Aorta (tissue), 5 donors: ENCODE measurements at regions not wholly inside any gene's neighbourhood (a gene's known extent, or its start where the extent isn't known, plus 50 kb on each side); places are given as distances from the start of the nearest gene placed in this dataset.

Source experiments
- ATAC-seq: fragments of 200-7000 bp; cut with Tn5 transposase; one replicate; pipeline ENCODE4 v1.9.1; 2022; ENCODE audit warnings: moderate library complexity; ENCODE audit not compliant: low FRiP score
- DNase-seq, 2 donors: peaks; one replicate each; pipeline ENCODE4 v3.0.0-alpha.2; 2020
- H3K27ac ChIP-seq, 2 donors: one replicate each; pipeline ENCODE4 v1.5.1; 2013; ENCODE audit warnings: low read length in 2 of 2, mild to moderate bottlenecking in 2 of 2, moderate library complexity in 2 of 2, control low read depth in 1 of 2, inconsistent platforms in 1 of 2, low read depth in 1 of 2
- H3K27me3 ChIP-seq, 2 donors: one replicate each; pipeline ENCODE4 v1.6.1; 2013; ENCODE audit warnings: control low read depth in 1 of 2, low read length in 1 of 2, mild to moderate bottlenecking in 1 of 2, moderate library complexity in 1 of 2; ENCODE audit not compliant: insufficient read depth in 2 of 2, control insufficient read depth in 1 of 2
- H3K36me3 ChIP-seq, 2 donors: one replicate each; pipeline ENCODE4 v1.6.1; 2013; ENCODE audit warnings: control low read depth in 1 of 2, low read length in 1 of 2, mild to moderate bottlenecking in 1 of 2; ENCODE audit not compliant: insufficient read depth in 2 of 2, control insufficient read depth in 1 of 2
- H3K4me1 ChIP-seq, 2 donors: one replicate each; pipeline ENCODE4 v1.6.1; 2013; ENCODE audit warnings: low read length in 2 of 2, control low read depth in 1 of 2, mild to moderate bottlenecking in 1 of 2, moderate library complexity in 1 of 2; ENCODE audit not compliant: insufficient read depth in 2 of 2, control insufficient read depth in 1 of 2
- H3K4me3 ChIP-seq, 2 donors: one replicate each; pipeline ENCODE4 v1.5.1; 2013; ENCODE audit warnings: low read length in 2 of 2, control low read depth in 1 of 2, mild to moderate bottlenecking in 1 of 2
- H3K9me3 ChIP-seq: one replicate; pipeline ENCODE4 v1.6.1; 2013; ENCODE audit warnings: mild to moderate bottlenecking, low read length; ENCODE audit not compliant: control insufficient read depth
- WGBS, 2 donors: extraction: QIAGEN DNeasy Blood & Tissue Kit; methylation state at CpG; one replicate each; pipeline ENCODE4 v1.1.7; 2013; 5-methylcytosine and 5-hydroxymethylcytosine counted together
- intact Hi-C, 2 donors: fragments of 100-400 bp; cut with DNase I; formaldehyde crosslinking; loops; one replicate each; pipeline versions ENCODE4 v1.14.2 to v1.15.0; 2022
- donor health status: healthy with polysubstance abuse.
- donor health status: Bipolar disorder and iron deficiency.
- donor health status: DM: no; HTN: no; CAD: no.
- donor health status: DM: no; HTN: no; CAD: no.
- donor health status: DM: yes; HTN: yes; CAD: no.

DNA sequence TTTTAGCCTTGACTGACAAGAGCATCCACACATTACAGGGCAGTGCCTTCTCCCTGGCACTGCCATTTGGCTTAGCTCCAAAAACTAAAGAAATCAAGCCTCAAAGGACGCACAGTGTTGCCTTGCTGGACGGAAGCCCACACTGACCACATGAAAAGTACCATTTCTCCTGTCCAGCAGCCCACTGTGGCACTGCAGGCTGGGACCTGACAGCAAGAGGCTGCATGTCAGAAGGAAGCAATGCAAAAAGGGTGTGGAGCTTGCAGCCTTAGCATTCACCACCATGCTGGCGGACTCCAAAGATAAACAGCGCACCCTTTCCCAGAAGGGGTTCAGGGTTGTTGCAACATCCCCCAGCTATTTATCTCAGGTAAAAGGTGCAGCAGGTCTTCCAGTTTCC is 109.3 kb upstream of the BMAL1 start:
- Histone ChIP-seq H3K36me3 (no peaks in the 10 kb centered on the region), H3K4me1 (no peaks in the 10 kb centered on the region), H3K27ac (no peak overlapping the region), H3K4me3 (no peak overlapping the region), H3K27me3 (no peaks in the 10 kb centered on the region), H3K9me3 (no peaks in the 10 kb centered on the region)
- ATAC-seq (no peak), DNase-seq (no peak)
- WGBS, 2 donors: 64 to 66% methylated on average over 4 of the region's 4 CpGs
- intact Hi-C loops: no loop called here

DNA sequence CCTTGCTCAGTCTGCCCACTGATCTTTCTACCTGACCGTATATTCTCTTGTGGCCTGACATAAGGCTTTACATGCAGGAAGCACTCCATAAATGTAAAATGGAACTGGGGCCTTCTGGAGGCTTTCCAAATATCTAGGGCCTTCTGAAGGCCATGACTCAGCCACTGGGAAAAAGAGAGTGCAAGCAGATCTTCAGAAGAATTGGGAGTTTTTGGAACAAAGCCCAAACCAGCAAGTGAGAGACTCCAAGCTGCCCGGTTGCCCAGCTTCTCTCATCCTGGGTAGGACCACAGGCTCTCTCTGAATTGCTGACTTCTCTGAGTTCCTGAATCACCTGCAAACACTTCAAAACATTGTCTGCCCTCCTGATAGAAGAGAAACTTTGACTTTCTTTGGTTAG is 107.9 kb upstream of the BMAL1 start:
- no peak for DNase-seq
- intact Hi-C loops: no loop called here
- Histone ChIP-seq H3K36me3 (no peaks in the 10 kb centered on the region), H3K9me3 (no peaks in the 10 kb centered on the region), H3K4me3 (no peak overlapping the region), H3K27me3 (no peaks in the 10 kb centered on the region), H3K4me1 (no peaks in the 10 kb centered on the region), H3K27ac (no peak overlapping the region)
- WGBS, 2 donors: 4 to 47% methylated on average over 2 of the region's 2 CpGs
- no peak for ATAC-seq

DNA sequence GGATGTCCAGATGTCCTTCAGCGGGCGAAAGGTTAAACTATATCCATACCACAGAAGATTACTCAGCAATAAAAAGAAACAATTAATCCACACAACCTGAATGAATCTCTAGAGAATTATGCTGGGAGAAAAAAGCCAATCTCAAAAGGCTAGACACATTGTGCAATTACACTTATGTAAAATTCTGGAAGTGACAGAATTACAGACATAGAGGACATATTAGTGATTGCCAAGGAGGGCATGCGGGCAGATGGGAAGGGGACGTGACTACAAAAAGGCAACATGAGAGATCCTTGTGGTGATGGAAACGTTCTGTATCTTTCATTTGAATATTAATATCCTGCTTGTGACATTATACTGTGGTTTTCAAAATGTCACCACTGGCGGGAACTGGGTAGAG is 103.5 kb upstream of the BMAL1 start:
- no peaks in the 10 kb centered on the region for H3K27me3 ChIP-seq
- H3K9me3 ChIP-seq: no peaks in the 10 kb centered on the region
- ATAC-seq: no peak
- no peak overlapping the region for H3K4me3 ChIP-seq
- 72 to 76% methylated on average over 6 of the region's 6 CpGs for WGBS, 2 donors
- intact Hi-C loops: no loop called here
- H3K27ac ChIP-seq: no peak overlapping the region
- H3K4me1 ChIP-seq: no peaks in the 10 kb centered on the region
- DNase-seq: no peak
- H3K36me3 ChIP-seq: no peaks in the 10 kb centered on the region

DNA sequence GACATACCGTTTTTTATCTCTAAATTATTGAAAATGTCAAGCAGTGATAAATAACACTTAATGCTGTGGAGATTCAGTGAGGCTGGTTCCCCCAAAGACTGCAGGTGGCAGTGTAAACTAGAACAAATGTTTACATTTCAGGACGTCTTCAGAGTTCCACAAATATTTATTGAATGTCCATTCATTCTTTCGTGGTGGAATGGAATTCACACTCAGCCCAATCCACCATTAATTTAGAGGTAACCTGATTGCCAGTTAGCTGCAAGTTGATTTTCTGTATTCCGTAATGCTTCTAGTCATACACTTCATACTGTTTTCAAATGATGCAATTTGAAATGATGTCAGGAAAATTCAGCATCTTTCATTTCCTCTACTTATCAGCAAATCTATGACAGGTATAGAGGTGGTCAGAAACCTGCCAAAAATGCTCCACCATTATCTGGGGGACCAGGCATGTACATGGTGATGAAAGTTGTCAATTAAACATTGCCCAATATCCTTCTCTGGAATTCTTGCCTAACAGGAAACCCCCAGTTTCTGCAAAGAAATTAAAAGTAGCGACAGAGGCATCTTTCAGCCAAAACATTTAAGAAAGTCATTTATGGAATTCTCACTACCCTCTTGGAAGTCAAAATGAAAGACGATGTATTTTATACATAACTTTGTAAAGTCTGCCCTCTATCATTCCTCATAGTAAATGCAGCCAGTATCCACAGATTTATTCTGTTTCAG is 94.3 kb upstream of the BMAL1 start:
- ATAC-seq (peak; percentile 64), DNase-seq (no peak)
- Histone ChIP-seq H3K36me3 (no peaks in the 10 kb centered on the region), H3K4me3 (peak overlapping the region in 1 of 2 donors; percentile 54), H3K27me3 (no peaks in the 10 kb centered on the region), H3K9me3 (no peaks in the 10 kb centered on the region), H3K4me1 (no peaks in the 10 kb centered on the region), H3K27ac (no peak overlapping the region)
- intact Hi-C loops: loop anchor here in 1 of 2 donors (10.0 kb wide), 1 partner anchor 218 kb away; no protein-coding TSS in a partner anchor
- 6 to 7% methylated on average over 6 of the region's 6 CpGs for WGBS, 2 donors

DNA sequence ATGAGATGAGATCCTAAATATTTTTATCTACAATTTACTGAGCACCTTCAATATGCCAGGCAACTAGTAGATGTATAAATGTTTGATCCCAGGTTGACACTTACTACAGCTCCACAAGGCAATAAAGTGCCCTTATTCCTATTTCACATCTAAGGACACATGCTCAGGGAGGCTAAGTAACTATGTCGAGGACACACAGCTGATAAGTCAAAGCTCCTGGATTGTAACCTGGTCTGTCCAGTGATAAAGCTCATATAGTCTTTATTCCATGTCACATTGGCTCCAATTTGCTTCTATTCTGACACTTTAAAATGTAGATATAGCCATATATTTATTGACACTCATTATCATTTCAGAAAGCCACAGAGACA is 93.8 kb upstream of the BMAL1 start:
- ATAC-seq: no peak

DNA sequence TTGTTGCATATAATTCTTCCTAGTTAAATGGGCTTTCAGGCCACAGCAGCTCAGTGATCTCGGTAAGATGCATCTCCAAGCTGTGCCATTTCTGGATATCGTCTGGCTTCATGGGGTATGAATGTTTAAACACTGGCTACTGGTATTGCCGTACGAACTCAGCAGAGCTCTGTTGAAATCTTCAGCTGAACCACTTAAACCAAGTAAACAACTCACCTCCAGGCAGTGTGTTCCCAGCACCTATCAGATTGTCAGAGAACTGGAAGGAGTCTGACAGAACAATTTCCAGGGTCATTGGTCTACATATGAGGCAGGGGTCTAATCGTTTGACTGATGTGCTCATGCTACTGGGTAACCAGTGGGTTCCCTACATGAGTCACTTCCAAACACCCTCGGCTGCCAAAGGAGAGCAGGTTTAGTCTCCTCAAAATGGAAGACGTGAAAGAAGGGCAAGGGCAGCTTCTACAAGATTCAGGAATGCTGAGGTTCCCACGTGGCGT is 93.2 kb upstream of the BMAL1 start:
- Histone ChIP-seq H3K27me3 (no peaks in the 10 kb centered on the region), H3K4me1 (no peaks in the 10 kb centered on the region)

More for the DNA sequence above, 93.8 kb upstream of the BMAL1 start:
- Histone ChIP-seq H3K4me1 (no peaks in the 10 kb centered on the region), H3K4me3 (no peak overlapping the region), H3K27ac (no peak overlapping the region), H3K27me3 (no peaks in the 10 kb centered on the region), H3K36me3 (no peaks in the 10 kb centered on the region), H3K9me3 (no peaks in the 10 kb centered on the region)
- WGBS, 2 donors: 89 to 98% methylated on average over 1 of the region's 1 CpG
- DNase-seq: no peak
- intact Hi-C loops: loop anchor here in 1 of 2 donors (10.0 kb wide), 1 partner anchor 219 kb away; no protein-coding TSS in a partner anchor

DNA sequence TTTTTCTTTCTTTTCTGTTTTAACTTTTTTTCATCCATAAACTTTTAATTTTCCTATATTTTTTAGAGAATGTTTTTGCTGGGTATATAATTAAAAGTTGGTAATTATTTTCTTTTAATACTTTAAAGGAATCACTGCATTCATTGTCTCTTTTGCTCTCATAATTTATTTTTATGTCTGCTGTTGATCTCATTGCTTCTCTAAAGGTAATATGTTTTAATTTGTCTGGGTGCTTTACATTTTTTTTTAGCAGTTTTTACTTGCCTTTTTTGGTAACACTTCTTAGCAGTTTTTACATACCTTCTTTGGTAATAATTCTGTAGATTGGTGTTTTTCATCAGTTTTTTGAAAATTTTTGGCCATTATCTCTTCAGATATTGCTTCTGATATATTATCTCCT is 89.4 kb upstream of the BMAL1 start:
- no peaks in the 10 kb centered on the region for H3K4me1 ChIP-seq
- DNase-seq: no peak
- no peaks in the 10 kb centered on the region for H3K36me3 ChIP-seq
- H3K4me3 ChIP-seq: no peak overlapping the region
- intact Hi-C loops: loop anchor here in 1 of 2 donors (10.0 kb wide), 1 partner anchor 223 kb away; no protein-coding TSS in a partner anchor
- no peak overlapping the region for H3K27ac ChIP-seq
- no peak for ATAC-seq
- no peaks in the 10 kb centered on the region for H3K27me3 ChIP-seq
- H3K9me3 ChIP-seq: no peaks in the 10 kb centered on the region

More for the DNA sequence above, 93.2 kb upstream of the BMAL1 start:
- WGBS, 2 donors: 67 to 73% methylated on average over 9 of the region's 9 CpGs
- no peaks in the 10 kb centered on the region for H3K9me3 ChIP-seq
- no peak overlapping the region for H3K27ac ChIP-seq
- no peak overlapping the region for H3K4me3 ChIP-seq
- H3K36me3 ChIP-seq: no peaks in the 10 kb centered on the region
- ATAC-seq (no peak), DNase-seq (no peak)
- intact Hi-C loops: loop anchor here in 1 of 2 donors (10.0 kb wide), 1 partner anchor 220 kb away; no protein-coding TSS in a partner anchor

DNA sequence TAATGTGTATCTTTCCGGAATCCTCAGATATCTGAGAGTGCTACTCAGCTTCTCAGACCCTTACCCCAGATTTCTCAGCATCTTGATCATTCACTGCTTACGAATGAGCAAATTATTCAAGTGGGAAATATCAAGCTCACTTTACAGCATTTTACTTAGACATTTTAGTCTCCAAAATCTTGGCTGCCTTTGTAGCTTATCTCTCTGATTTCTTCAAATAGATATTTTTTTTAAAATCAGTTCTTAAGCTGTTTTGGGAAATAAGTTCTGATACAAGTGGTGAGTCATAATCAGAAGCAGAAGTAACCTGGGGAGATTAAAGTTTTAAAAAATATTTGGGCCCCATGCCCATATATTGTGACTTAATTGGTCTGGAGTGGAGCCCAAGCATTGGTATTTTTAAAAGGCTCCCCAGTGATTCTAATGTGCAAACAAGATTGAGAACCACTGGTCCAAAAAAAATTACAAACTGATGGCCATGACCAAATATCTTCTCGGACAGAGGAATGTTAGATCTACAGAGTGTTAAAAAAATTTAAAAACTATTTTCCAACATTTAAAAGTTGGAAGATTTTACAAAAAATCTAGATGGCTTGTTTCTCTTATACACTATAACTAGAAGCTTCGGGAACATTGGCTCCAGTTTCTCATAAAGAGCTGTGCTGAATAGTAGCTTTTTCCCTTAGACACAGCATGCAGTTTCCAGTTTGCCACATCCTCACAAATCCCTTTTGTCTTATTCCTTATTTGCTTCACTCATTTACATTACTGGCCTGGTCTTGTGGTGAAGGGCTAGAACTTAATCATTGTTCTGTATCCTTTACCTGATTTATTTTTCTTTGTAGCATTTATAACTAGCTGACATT is 87.8 kb upstream of the BMAL1 start:
- H3K27me3 ChIP-seq: no peaks in the 10 kb centered on the region
- no peak overlapping the region for H3K27ac ChIP-seq
- H3K4me1 ChIP-seq: no peaks in the 10 kb centered on the region
- ATAC-seq: no peak
- 22 to 30% methylated on average over 4 of the region's 4 CpGs for WGBS, 2 donors
- intact Hi-C loops: loop anchor here in 1 of 2 donors (10.0 kb wide), 1 partner anchor 225 kb away; no protein-coding TSS in a partner anchor
- DNase-seq: no peak
- no peaks in the 10 kb centered on the region for H3K36me3 ChIP-seq
- no peak overlapping the region for H3K4me3 ChIP-seq
- no peaks in the 10 kb centered on the region for H3K9me3 ChIP-seq
